ENCODE measurements at regions not wholly inside any gene's neighbourhood (a gene's known extent, or its start where the extent isn't known, plus 50 kb on each side); places are given as distances from the start of the nearest gene placed in this dataset.

DNA sequence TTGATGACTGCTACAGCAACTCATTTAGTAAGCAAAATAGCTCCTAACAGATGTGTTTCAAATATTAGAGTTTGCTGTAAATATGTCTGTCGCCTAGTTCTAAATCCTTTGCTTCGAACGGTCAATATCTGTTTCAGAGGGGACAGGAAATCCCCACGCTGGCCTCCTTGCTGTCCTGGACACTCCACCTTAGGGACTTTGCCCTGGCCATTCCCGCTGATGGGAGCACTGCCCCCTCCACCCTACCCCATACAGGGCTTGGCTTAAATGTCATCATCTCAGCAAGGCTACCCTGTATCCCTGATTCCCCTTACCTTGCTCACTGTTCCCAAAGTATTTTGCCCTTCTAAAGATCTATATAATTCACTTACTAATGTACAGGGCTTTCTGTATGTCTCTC is 86.1 kb upstream of the HIVEP3 start:
- no peak overlapping the region for H3K4me3 ChIP-seq (ENCODE audit: low read length)
- DNase-seq (ENCODE audit: low read depth), result no peak
- no peak for TF ChIP-seq CTCF (conservative IDR thresholded peaks at IDR 0.05; ENCODE audit: low read length)

GRCh38 chr1:42004322-42004721 is 85.6 kb upstream of the HIVEP3 start:
- H3K4me3 ChIP-seq (ENCODE audit: low read length), result no peak overlapping the region
- TF ChIP-seq CTCF (conservative IDR thresholded peaks at IDR 0.05; ENCODE audit: low read length), result no peak
- no peak for DNase-seq (ENCODE audit: low read depth)

GRCh38 chr1:42003433-42003832 is 84.7 kb upstream of the HIVEP3 start:
- no peak for DNase-seq (ENCODE audit: low read depth)
- no peak for TF ChIP-seq CTCF (conservative IDR thresholded peaks at IDR 0.05; ENCODE audit: low read length)
- H3K4me3 ChIP-seq (ENCODE audit: low read length), result no peak overlapping the region

GRCh38 chr1:42002220-42002619 is 83.5 kb upstream of the HIVEP3 start:
- DNase-seq (ENCODE audit: low read depth), result no peak
- no peak for TF ChIP-seq CTCF (conservative IDR thresholded peaks at IDR 0.05; ENCODE audit: low read length)
- no peak overlapping the region for H3K4me3 ChIP-seq (ENCODE audit: low read length)

GRCh38 chr1:42000766-42001165 is 82.0 kb upstream of the HIVEP3 start:
- no peak for DNase-seq (ENCODE audit: low read depth)
- no peak for TF ChIP-seq CTCF (conservative IDR thresholded peaks at IDR 0.05; ENCODE audit: low read length)
- no peak overlapping the region for H3K4me3 ChIP-seq (ENCODE audit: low read length)

- no peak overlapping the region for H3K4me3 ChIP-seq (ENCODE audit: low read length)
- no peak for TF ChIP-seq CTCF (conservative IDR thresholded peaks at IDR 0.05; ENCODE audit: low read length)
Measured at GRCh38 chr1:41999884-42000283, 81.2 kb upstream of the HIVEP3 start.

DNA sequence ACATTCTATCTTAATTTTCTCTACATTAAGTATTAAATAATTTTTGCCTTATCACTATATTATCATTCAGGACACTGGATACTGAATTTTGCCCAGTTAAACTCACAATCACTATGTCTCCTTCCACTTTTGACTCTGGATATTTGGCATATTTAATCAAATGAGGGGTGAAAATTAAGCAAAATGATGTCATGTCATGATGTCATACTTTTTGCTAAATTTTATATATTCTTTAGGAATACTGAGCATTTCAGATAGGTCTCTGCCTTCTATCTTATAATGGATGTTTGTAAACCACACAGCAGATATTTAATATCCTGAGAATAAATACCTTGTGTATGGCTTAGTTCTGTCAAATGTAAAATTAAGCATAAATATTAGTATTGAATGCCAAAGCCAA is 79.5 kb upstream of the HIVEP3 start:
- no peak for TF ChIP-seq CTCF (conservative IDR thresholded peaks at IDR 0.05; ENCODE audit: low read length)
- DNase-seq (ENCODE audit: low read depth), result no peak
- no peak overlapping the region for H3K4me3 ChIP-seq (ENCODE audit: low read length)

More at GRCh38 chr1:41999884-42000283, 81.2 kb upstream of the HIVEP3 start:
- DNase-seq (ENCODE audit: low read depth), result no peak

All from AG10803 (cell line).